GM23248 (cell line): ENCODE measurements at regions not wholly inside any gene's neighbourhood (a gene's known extent, or its start where the extent isn't known, plus 50 kb on each side); places are given as distances from the start of the nearest gene placed in this dataset.

ENCODE experiments used
- DNase-seq: peaks from one replicate; pipeline ENCODE4 v3.0.0-alpha.2; 2015
- H2AFZ ChIP-seq: fragments of 200-600 bp; sonication (generic); 2 replicates; pipeline ENCODE4 v1.6.1; 2016; ENCODE audit warnings: antibody characterized with exemption
- H3F3A ChIP-seq: fragments of 200-600 bp; sonication (generic); 2 replicates; pipeline ENCODE4 v1.6.1; 2016; ENCODE audit warnings: mild to moderate bottlenecking, antibody characterized with exemption, mixed run types; ENCODE audit not compliant: insufficient read depth
- H3K27ac ChIP-seq: fragments of 200-600 bp; sonication (generic); 2 replicates; pipeline ENCODE4 v1.5.1; 2016; ENCODE audit warnings: mild to moderate bottlenecking
- H3K27me3 ChIP-seq: fragments of 200-600 bp; sonication (generic); replicated peaks from 2 replicates; pipeline ENCODE4 v1.6.1; 2016; ENCODE audit warnings: mild to moderate bottlenecking; ENCODE audit not compliant: insufficient read depth
- H3K36me3 ChIP-seq: fragments of 200-600 bp; sonication (generic); 2 replicates; pipeline ENCODE4 v1.6.1; 2016; ENCODE audit warnings: low read depth, mild to moderate bottlenecking
- H3K4me1 ChIP-seq: fragments of 200-600 bp; sonication (generic); 2 replicates; pipeline ENCODE4 v1.6.1; 2016; ENCODE audit warnings: mild to moderate bottlenecking; ENCODE audit not compliant: insufficient read depth
- H3K4me2 ChIP-seq: fragments of 200-600 bp; sonication (generic); one replicate; pipeline ENCODE4 v1.6.1; 2016; ENCODE audit warnings: mild to moderate bottlenecking; ENCODE audit not compliant: unreplicated experiment
- H3K4me3 ChIP-seq: fragments of 200-600 bp; sonication (generic); 2 replicates; pipeline ENCODE4 v1.5.1; 2016; ENCODE audit warnings: mild to moderate bottlenecking
- H3K79me2 ChIP-seq: fragments of 200-600 bp; sonication (generic); 2 replicates; pipeline ENCODE4 v1.6.1; 2016; ENCODE audit warnings: mild to moderate bottlenecking; ENCODE audit not compliant: insufficient read depth
- H3K9ac ChIP-seq: fragments of 200-600 bp; sonication (generic); 2 replicates; pipeline ENCODE4 v1.6.1; 2016; ENCODE audit warnings: mild to moderate bottlenecking
- H3K9me2 ChIP-seq: fragments of 200-600 bp; sonication (generic); 2 replicates; pipeline ENCODE4 v1.6.1; 2016; ENCODE audit warnings: mixed run types, mild to moderate bottlenecking, moderate library complexity; ENCODE audit not compliant: insufficient read depth
- H3K9me3 ChIP-seq: fragments of 200-600 bp; sonication (generic); one replicate; pipeline ENCODE4 v1.6.1; 2017; ENCODE audit warnings: low read depth
- H4K20me1 ChIP-seq: fragments of 200-600 bp; sonication (generic); 2 replicates; pipeline ENCODE4 v1.6.0; 2016; ENCODE audit not compliant: insufficient read depth
- EZH2 ChIP-seq: fragments of 200-600 bp; sonication (generic); IDR thresholded peaks from 2 replicates; pipeline ENCODE4 v1.6.1; 2018; ENCODE audit warnings: antibody characterized with exemption, mild to moderate bottlenecking; ENCODE audit not compliant: insufficient read depth, poor library complexity, severe bottlenecking
- EZH2phosphoT487 ChIP-seq: fragments of 200-600 bp; sonication (generic); IDR thresholded peaks from 2 replicates; pipeline ENCODE4 v1.6.1; 2018; ENCODE audit warnings: antibody characterized with exemption, moderate library complexity, mild to moderate bottlenecking, low read depth; ENCODE audit not compliant: insufficient read depth
- WGBS, 2 experiments: methylation state at CpG; one replicate each; pipeline ENCODE4 v1.1.6; 2015 to 2017; ENCODE audit warnings: low lambda C conversion rate in 2 of 2, low coverage in 1 of 2; ENCODE audit errors: missing lambda C conversion rate in 2 of 2; 5-methylcytosine and 5-hydroxymethylcytosine counted together
- in situ Hi-C: fragments of 300-500 bp; cut with MboI; formaldehyde crosslinking; loops from 2 replicates; pipeline ENCODE4 v1.15.0; 2020

DNA sequence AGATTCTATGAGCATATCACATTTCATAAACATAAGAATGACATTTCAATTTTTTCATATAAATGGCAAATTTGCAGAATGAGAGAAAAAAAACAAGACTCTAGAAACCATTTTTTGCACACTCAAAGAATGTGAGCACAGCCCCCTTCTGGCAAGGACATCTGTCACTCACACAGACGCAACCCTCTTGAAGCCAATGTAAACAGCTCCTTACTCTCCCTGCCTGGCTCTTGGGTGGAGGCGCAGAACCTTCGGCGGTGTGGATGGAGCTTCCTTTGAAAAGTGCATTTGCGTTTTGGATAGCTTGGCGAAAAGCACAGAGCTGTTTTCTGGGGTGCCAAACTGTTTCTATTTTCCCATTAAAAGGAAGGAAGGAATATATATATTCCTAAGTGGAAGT, 367.6 kb upstream of the TSHZ3 start:
- H3K36me3 ChIP-seq = no peaks in the 10 kb centered on the region
- no peaks in the 10 kb centered on the region for H3K9me3 ChIP-seq
- H4K20me1 ChIP-seq = no peaks in the 10 kb centered on the region
- no peak overlapping the region for H2AFZ ChIP-seq
- 63 to 71% methylated on average over 6 of the region's 6 CpGs for WGBS, 2 experiments
- H3K4me1 ChIP-seq = no peaks in the 10 kb centered on the region
- H3K9ac ChIP-seq = no peak overlapping the region
- H3K4me2 ChIP-seq = no peak overlapping the region
- in situ Hi-C loops = no loop called here
- DNase-seq = no peak
- no peak overlapping the region for H3K27ac ChIP-seq
- no peaks in the 10 kb centered on the region for H3K9me2 ChIP-seq
- H3F3A ChIP-seq = no peaks in the 10 kb centered on the region
- H3K27me3 ChIP-seq = peaks cover 1% of the 10 kb centered on the region; the same call in 1 of the 2 replicates
- TF ChIP-seq EZH2 = no peak
- TF ChIP-seq EZH2phosphoT487 = no peak
- H3K79me2 ChIP-seq = no peaks in the 10 kb centered on the region
- no peak overlapping the region for H3K4me3 ChIP-seq

DNA sequence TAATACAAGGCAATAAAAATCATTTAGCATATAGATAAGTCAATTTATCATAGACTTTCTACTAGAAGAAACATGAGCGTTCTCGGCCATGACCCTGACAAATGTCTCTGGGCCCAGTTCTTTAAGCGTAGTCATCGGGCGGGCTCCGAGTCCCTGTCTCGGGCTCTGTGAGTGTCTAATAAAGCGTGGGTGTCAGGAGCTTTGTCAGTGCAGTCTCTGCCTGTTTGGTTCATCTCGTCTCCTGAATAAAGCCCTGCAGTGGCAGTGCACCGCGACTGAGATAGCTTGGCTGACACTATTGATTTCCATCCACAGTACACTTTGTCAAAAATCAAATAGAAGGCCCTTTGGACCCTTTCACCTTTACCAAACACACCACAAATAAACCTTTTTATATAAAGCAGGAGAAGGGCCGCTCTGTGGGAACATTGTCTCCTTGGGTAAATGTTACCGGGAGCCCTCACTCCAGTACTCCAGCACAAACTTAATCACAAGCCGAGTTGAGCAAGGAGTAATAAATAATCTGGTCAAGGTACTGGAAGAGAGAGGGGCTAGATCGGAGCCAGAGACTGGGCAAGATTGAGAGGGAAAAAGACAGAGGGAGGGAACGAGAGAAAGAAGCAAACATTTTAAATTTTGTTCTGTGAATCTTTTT, 368.2 kb upstream of the TSHZ3 start:
- Histone ChIP-seq H3K27me3 (no peaks in the 10 kb centered on the region), H3K4me2 (no peak overlapping the region), H3K9me3 (no peaks in the 10 kb centered on the region), H3K27ac (no peak overlapping the region), H3K36me3 (no peaks in the 10 kb centered on the region), H3K9me2 (no peaks in the 10 kb centered on the region), H3K79me2 (no peaks in the 10 kb centered on the region), H2AFZ (no peak overlapping the region), H3K4me1 (no peaks in the 10 kb centered on the region), H3F3A (no peaks in the 10 kb centered on the region), H4K20me1 (no peaks in the 10 kb centered on the region), H3K4me3 (no peak overlapping the region), H3K9ac (no peak overlapping the region)
- WGBS, 2 experiments = 42 to 48% methylated on average over 16 of the region's 16 CpGs
- TF ChIP-seq EZH2 (no peak), EZH2phosphoT487 (no peak)
- no peak for DNase-seq
- in situ Hi-C loops = no loop called here

DNA sequence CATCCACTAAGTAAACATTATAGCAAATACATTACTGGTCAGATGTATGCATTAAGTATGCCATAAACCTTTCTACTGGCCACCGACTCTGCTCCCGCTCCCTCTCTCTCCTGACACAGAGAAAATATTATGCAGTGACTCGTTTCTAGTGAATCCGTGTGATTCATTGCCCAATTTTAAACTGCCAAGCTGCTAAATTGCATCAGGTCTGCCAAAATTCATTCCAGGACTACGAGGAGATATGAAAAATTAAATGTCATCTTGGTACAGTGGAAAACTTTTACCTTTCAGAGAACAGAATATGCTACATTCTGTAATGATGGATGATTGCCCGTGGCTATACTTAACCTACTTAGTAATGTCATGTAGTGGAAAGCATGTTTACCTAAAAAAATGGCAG, 368.8 kb upstream of the TSHZ3 start:
- peak; percentile 50 for DNase-seq
- H3F3A ChIP-seq = no peaks in the 10 kb centered on the region
- TF ChIP-seq EZH2phosphoT487 = no peak
- no peak for TF ChIP-seq EZH2
- H2AFZ ChIP-seq = no peak overlapping the region
- H3K4me2 ChIP-seq = no peak overlapping the region
- no peak overlapping the region for H3K27ac ChIP-seq
- no peaks in the 10 kb centered on the region for H3K36me3 ChIP-seq
- no peaks in the 10 kb centered on the region for H4K20me1 ChIP-seq
- no peak overlapping the region for H3K4me3 ChIP-seq
- no peak overlapping the region for H3K9ac ChIP-seq
- no peaks in the 10 kb centered on the region for H3K27me3 ChIP-seq
- H3K9me3 ChIP-seq = no peaks in the 10 kb centered on the region
- H3K4me1 ChIP-seq = no peaks in the 10 kb centered on the region
- H3K79me2 ChIP-seq = no peaks in the 10 kb centered on the region
- H3K9me2 ChIP-seq = no peaks in the 10 kb centered on the region
- in situ Hi-C loops = no loop called here
- 11 to 16% methylated on average over 6 of the region's 6 CpGs for WGBS, 2 experiments

DNA sequence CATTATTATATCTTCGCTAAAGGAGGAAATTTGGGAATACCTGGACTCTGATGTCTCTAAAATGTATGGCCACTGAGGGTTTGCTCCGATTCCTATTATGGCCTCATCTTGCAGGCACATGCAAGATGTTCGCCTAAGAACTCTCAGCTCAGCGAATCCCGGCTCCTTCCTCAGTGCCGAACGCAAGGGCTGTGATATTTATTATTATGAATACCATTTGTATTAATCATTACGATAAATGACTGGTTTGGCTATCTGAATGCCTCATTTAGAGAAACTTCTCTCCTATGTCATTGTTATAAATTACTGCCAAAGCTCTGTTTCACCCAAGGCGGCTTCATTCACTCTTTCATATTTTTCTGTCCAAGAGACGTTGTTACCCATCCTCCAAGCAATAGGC, 369.7 kb upstream of the TSHZ3 start:
- no peak for TF ChIP-seq EZH2
- no peak for TF ChIP-seq EZH2phosphoT487
- Histone ChIP-seq H3F3A (no peaks in the 10 kb centered on the region), H3K4me1 (no peaks in the 10 kb centered on the region), H3K36me3 (no peaks in the 10 kb centered on the region), H3K9ac (no peak overlapping the region), H3K79me2 (no peaks in the 10 kb centered on the region), H4K20me1 (no peaks in the 10 kb centered on the region), H3K4me2 (no peak overlapping the region), H3K27ac (no peak overlapping the region), H3K9me2 (no peaks in the 10 kb centered on the region), H3K4me3 (no peak overlapping the region), H2AFZ (no peak overlapping the region), H3K9me3 (no peaks in the 10 kb centered on the region), H3K27me3 (no peaks in the 10 kb centered on the region)
- in situ Hi-C loops = no loop called here
- no peak for DNase-seq
- 63 to 69% methylated on average over 10 of the region's 10 CpGs for WGBS, 2 experiments

DNA sequence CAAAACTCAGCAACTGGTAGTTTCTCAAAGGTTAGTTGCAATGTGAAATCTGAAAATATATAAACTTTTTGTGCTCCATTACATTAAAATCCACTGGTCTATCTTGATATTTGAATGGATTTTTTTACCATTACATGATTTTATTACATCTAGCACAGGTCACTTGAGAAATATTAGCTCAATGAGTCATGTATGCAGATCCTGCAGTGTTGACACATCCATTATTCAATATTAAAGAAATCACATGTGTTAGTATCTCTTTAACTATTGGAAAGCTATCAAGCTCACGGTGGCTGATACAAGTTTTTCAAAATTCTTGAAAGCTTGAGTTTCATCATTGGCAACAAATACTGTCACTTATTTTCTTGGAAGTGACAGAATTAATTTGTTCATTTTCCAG, 373.9 kb upstream of the TSHZ3 start:
- Histone ChIP-seq H3K4me3 (no peak overlapping the region), H3K79me2 (no peaks in the 10 kb centered on the region), H3F3A (no peaks in the 10 kb centered on the region), H3K9me3 (no peaks in the 10 kb centered on the region), H3K9ac (no peak overlapping the region), H3K36me3 (no peaks in the 10 kb centered on the region), H3K4me2 (no peak overlapping the region), H3K4me1 (no peaks in the 10 kb centered on the region), H3K9me2 (no peaks in the 10 kb centered on the region), H4K20me1 (no peaks in the 10 kb centered on the region), H2AFZ (no peak overlapping the region), H3K27ac (no peak overlapping the region), H3K27me3 (no peaks in the 10 kb centered on the region)
- TF ChIP-seq EZH2phosphoT487 (no peak), EZH2 (no peak)
- in situ Hi-C loops = no loop called here
- no peak for DNase-seq
- 3 to 4% methylated on average over 1 of the region's 1 CpG for WGBS, 2 experiments
